ENCODE measurements at regions not wholly inside any gene's neighbourhood (a gene's known extent, or its start where the extent isn't known, plus 50 kb on each side); places are given as distances from the start of the nearest gene placed in this dataset.

DNA sequence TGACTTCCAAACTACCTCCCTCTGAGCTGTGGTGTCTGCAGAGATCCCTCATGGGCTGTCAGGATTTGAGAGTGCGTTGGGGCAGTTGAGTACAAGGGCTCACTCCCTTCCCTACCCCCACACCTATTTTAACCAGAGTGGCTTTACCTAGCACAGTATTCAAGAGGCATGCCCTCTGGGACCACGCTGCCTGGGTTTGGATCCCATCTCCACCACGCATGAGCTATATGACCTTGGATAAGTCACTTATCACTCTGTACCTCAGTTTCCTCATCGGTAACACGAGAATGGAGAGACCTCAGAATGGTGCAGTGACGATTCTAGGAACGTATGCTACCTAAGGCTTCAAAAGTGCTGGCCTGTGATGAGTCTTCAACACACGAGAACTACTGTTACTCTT, 147.3 kb upstream of the WNT4 start:
- WGBS (ENCODE audit: insufficient coverage): 91% methylated on average over 7 of the region's 8 CpGs
- peaks cover 1% of the 10 kb centered on the region for H3K9me3 ChIP-seq (ENCODE audit: control insufficient read depth, insufficient read depth, low read length)
- no peaks in the 10 kb centered on the region for H3K36me3 ChIP-seq (ENCODE audit: control insufficient read depth, insufficient read depth, low read length)
- H3K4me3 ChIP-seq (ENCODE audit: low read depth, low read length): no peak overlapping the region
- no peaks in the 10 kb centered on the region for H3K27me3 ChIP-seq (ENCODE audit: control insufficient read depth, insufficient read depth, low read length)
- H3K4me1 ChIP-seq (ENCODE audit: control insufficient read depth, insufficient read depth, low read length): peaks cover 8% of the 10 kb centered on the region
- no peak for DNase-seq (ENCODE audit: low read depth in 4 of 6, low spot score in 6 of 6)
- H3K27ac ChIP-seq (ENCODE audit: low read depth, low read length): no peak overlapping the region

- H3K27ac ChIP-seq (ENCODE audit: low read depth, low read length): no peak overlapping the region
These were observed 147.7 kb upstream of the WNT4 start for GRCh38 chr1:22290611-22291010.

DNA sequence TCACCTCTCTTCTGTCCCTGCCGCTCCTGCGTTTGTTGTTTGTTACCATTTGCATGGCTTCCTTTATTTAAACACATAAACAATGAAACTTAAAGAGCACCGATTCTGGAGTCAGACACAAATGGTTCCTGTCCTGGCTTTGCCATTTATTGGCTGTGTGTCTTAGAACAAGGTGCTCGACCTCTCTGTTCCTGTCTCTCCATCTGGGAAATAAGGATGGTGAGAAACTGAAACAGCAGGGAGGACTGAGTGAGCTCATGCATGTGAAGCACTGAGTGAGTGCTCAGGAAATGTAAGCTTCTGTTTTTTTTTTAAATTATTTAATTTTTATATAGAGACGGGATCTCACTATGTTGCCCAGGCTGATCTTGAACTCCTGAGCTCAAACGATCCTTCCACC, 148.2 kb upstream of the WNT4 start:
- H3K36me3 ChIP-seq (ENCODE audit: control insufficient read depth, insufficient read depth, low read length): no peaks in the 10 kb centered on the region
- 86% methylated on average over 1 of the region's 6 CpGs for WGBS (ENCODE audit: insufficient coverage)
- no peak overlapping the region for H3K27ac ChIP-seq (ENCODE audit: low read depth, low read length)
- no peak for DNase-seq (ENCODE audit: low read depth in 4 of 6, low spot score in 6 of 6)
- H3K4me3 ChIP-seq (ENCODE audit: low read depth, low read length): no peak overlapping the region
- peaks cover 8% of the 10 kb centered on the region for H3K4me1 ChIP-seq (ENCODE audit: control insufficient read depth, insufficient read depth, low read length)
- H3K9me3 ChIP-seq (ENCODE audit: control insufficient read depth, insufficient read depth, low read length): peaks cover 1% of the 10 kb centered on the region
- H3K27me3 ChIP-seq (ENCODE audit: control insufficient read depth, insufficient read depth, low read length): no peaks in the 10 kb centered on the region

More at GRCh38 chr1:22290611-22291010, 147.7 kb upstream of the WNT4 start:
- no peaks in the 10 kb centered on the region for H3K27me3 ChIP-seq (ENCODE audit: control insufficient read depth, insufficient read depth, low read length)
- H3K36me3 ChIP-seq (ENCODE audit: control insufficient read depth, insufficient read depth, low read length): no peaks in the 10 kb centered on the region
- H3K9me3 ChIP-seq (ENCODE audit: control insufficient read depth, insufficient read depth, low read length): peaks cover 1% of the 10 kb centered on the region
- H3K4me1 ChIP-seq (ENCODE audit: control insufficient read depth, insufficient read depth, low read length): peaks cover 8% of the 10 kb centered on the region
- DNase-seq (ENCODE audit: low read depth in 4 of 6, low spot score in 6 of 6): no peak
- H3K4me3 ChIP-seq (ENCODE audit: low read depth, low read length): no peak overlapping the region
- WGBS (ENCODE audit: insufficient coverage): 88% methylated on average over 7 of the region's 9 CpGs

DNA sequence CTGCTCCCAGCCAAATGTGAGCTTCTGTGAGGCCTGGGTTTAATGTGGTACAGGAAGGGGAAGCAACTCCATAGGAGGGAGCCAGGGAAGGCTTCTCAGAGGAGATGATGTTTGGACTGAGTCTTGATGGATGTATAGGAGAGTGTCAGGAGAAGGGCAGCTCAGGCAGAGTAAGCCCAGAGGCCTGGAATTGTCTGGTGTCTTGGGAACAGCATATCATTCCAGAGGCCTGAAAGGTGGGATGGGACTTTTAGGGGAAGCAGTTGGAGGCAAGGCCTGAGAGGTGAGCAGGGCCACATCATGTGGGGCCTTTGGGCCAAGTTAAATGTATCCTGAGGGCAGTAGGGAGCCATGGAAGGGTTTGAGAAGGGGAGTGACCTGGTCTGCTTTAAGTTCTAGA, 148.6 kb upstream of the WNT4 start:
- DNase-seq (ENCODE audit: low read depth in 4 of 6, low spot score in 6 of 6): no peak
- Histone ChIP-seq H3K27ac (ENCODE audit: low read depth, low read length) (peak overlapping the region; percentile 70), H3K9me3 (ENCODE audit: control insufficient read depth, insufficient read depth, low read length) (peaks cover 1% of the 10 kb centered on the region), H3K4me1 (ENCODE audit: control insufficient read depth, insufficient read depth, low read length) (peaks cover 8% of the 10 kb centered on the region), H3K36me3 (ENCODE audit: control insufficient read depth, insufficient read depth, low read length) (no peaks in the 10 kb centered on the region), H3K4me3 (ENCODE audit: low read depth, low read length) (no peak overlapping the region), H3K27me3 (ENCODE audit: control insufficient read depth, insufficient read depth, low read length) (no peaks in the 10 kb centered on the region)

DNA sequence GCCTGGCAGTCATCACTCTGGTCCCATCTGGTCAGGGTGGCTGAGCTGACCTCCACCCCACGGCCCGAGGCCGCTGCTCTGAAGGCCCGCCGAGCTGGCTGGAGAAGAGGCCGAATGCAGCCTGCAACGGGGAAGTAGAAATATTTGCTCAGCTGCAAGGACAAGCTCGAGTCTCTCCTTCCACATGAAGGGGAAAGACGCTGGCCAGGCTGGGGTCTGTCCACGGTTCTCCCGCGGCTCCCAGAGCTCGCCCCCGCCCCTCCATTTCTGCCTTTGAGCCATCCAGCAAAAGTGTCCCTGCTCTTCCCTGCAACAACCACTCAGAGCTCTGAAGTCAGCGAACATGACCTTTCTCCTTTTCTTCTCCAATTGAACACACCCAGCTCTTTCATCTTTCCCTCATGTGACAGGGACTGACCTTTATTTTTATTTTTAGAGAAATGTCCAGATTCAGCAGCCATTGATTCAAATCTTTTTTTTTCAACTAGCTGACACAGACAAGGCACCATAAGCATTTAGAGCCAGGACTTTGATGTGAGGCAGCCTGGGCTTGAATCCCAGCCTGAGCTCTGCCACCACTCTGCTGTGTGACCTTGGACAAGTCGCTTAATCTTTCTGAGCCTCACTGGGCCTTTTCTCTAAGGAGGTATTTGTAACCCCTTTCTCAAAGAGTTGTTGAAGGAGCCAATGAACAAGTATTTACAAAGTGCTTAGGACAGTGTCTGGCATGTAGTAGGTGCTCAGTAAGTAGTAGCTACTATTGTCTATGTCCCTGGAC, 149.3 kb upstream of the WNT4 start:
- H3K27ac ChIP-seq (ENCODE audit: low read depth, low read length): peak overlapping the region; percentile 70
- H3K27me3 ChIP-seq (ENCODE audit: control insufficient read depth, insufficient read depth, low read length): no peaks in the 10 kb centered on the region
- peaks cover 1% of the 10 kb centered on the region for H3K9me3 ChIP-seq (ENCODE audit: control insufficient read depth, insufficient read depth, low read length)
- no peaks in the 10 kb centered on the region for H3K36me3 ChIP-seq (ENCODE audit: control insufficient read depth, insufficient read depth, low read length)
- no peak overlapping the region for H3K4me3 ChIP-seq (ENCODE audit: low read depth, low read length)
- DNase-seq (ENCODE audit: low read depth in 4 of 6, low spot score in 6 of 6): peak in 1 of 6 donors; percentile 49
- WGBS (ENCODE audit: insufficient coverage): 41% methylated on average over 13 of the region's 16 CpGs
- H3K4me1 ChIP-seq (ENCODE audit: control insufficient read depth, insufficient read depth, low read length): peaks cover 14% of the 10 kb centered on the region

GRCh38 chr1:22295396-22295795, 152.5 kb upstream of the WNT4 start:
- peaks cover 9% of the 10 kb centered on the region for H3K4me1 ChIP-seq (ENCODE audit: control insufficient read depth, insufficient read depth, low read length)
- no peaks in the 10 kb centered on the region for H3K27me3 ChIP-seq (ENCODE audit: control insufficient read depth, insufficient read depth, low read length)
- WGBS (ENCODE audit: insufficient coverage): no CpG with 5 or more reads among the region's 2 CpGs
- DNase-seq (ENCODE audit: low read depth in 4 of 6, low spot score in 6 of 6): no peak
- no peaks in the 10 kb centered on the region for H3K36me3 ChIP-seq (ENCODE audit: control insufficient read depth, insufficient read depth, low read length)
- H3K9me3 ChIP-seq (ENCODE audit: control insufficient read depth, insufficient read depth, low read length): no peaks in the 10 kb centered on the region
- H3K27ac ChIP-seq (ENCODE audit: low read depth, low read length): no peak overlapping the region
- H3K4me3 ChIP-seq (ENCODE audit: low read depth, low read length): no peak overlapping the region

DNA sequence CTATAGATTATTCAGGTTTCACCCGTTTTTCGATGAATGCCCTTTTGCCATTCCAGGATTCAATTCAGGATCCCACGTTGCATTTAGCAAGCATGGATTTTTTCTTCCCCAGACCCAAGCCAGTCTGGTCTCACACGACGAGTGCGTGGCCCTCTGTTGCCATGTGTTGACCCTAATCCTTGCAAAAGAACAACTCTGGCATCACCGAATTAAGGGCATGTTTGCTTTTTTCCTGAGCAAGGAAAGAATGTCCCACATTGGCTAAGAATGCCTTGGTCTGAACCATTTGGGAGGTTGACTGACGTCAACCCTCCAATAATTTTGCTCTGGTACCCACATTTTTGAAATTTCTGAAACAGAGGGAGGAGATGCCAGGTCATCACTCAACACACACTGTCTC, 153.0 kb upstream of the WNT4 start:
- DNase-seq (ENCODE audit: low read depth in 4 of 6, low spot score in 6 of 6): no peak

GRCh38 chr1:22296701-22297591, 154.0 kb upstream of the WNT4 start:
- Histone ChIP-seq H3K4me1 (ENCODE audit: control insufficient read depth, insufficient read depth, low read length) (peaks cover 9% of the 10 kb centered on the region), H3K36me3 (ENCODE audit: control insufficient read depth, insufficient read depth, low read length) (no peaks in the 10 kb centered on the region), H3K27me3 (ENCODE audit: control insufficient read depth, insufficient read depth, low read length) (no peaks in the 10 kb centered on the region), H3K9me3 (ENCODE audit: control insufficient read depth, insufficient read depth, low read length) (no peaks in the 10 kb centered on the region), H3K27ac (ENCODE audit: low read depth, low read length) (no peak overlapping the region), H3K4me3 (ENCODE audit: low read depth, low read length) (no peak overlapping the region)
- 64% methylated on average over 7 of the region's 14 CpGs for WGBS (ENCODE audit: insufficient coverage)
- no peak for DNase-seq (ENCODE audit: low read depth in 4 of 6, low spot score in 6 of 6)

More for the DNA sequence above, 153.0 kb upstream of the WNT4 start:
- H3K27ac ChIP-seq (ENCODE audit: low read depth, low read length): no peak overlapping the region
- peaks cover 9% of the 10 kb centered on the region for H3K4me1 ChIP-seq (ENCODE audit: control insufficient read depth, insufficient read depth, low read length)
- no peaks in the 10 kb centered on the region for H3K27me3 ChIP-seq (ENCODE audit: control insufficient read depth, insufficient read depth, low read length)
- no peaks in the 10 kb centered on the region for H3K9me3 ChIP-seq (ENCODE audit: control insufficient read depth, insufficient read depth, low read length)
- H3K36me3 ChIP-seq (ENCODE audit: control insufficient read depth, insufficient read depth, low read length): no peaks in the 10 kb centered on the region
- no peak overlapping the region for H3K4me3 ChIP-seq (ENCODE audit: low read depth, low read length)
- 71% methylated on average over 7 of the region's 8 CpGs for WGBS (ENCODE audit: insufficient coverage)

- peaks cover 9% of the 10 kb centered on the region for H3K4me1 ChIP-seq (ENCODE audit: control insufficient read depth, insufficient read depth, low read length)
- no peak overlapping the region for H3K27ac ChIP-seq (ENCODE audit: low read depth, low read length)
- WGBS (ENCODE audit: insufficient coverage): 50% methylated on average over 1 of the region's 1 CpG
These were observed 153.7 kb upstream of the ZBTB40 start for GRCh38 chr1:22297999-22298398.

DNA sequence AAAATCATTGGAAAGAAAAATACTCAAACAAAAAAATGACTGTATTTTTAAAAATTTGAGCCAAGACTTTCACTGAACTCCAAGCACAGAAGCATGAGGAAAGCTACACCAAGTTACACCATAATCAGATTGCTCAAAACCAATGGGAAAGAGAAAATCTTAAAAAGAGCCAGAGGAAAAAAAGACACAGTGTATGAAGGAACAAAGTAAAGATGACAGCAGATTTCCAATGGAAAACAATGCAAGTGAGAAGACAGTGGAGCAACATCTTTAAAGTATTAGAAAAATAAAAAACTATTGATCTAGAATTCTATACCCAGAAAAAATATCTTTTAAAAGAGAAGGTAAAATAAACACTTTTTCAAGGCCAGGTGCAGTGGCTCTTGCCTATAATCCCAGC, 147.8 kb upstream of the ZBTB40 start:
- no peak for DNase-seq (ENCODE audit: low read depth in 4 of 6, low spot score in 6 of 6)
- no peaks in the 10 kb centered on the region for H3K27me3 ChIP-seq (ENCODE audit: control insufficient read depth, insufficient read depth, low read length)
- no peaks in the 10 kb centered on the region for H3K4me1 ChIP-seq (ENCODE audit: control insufficient read depth, insufficient read depth, low read length)
- peaks cover 2% of the 10 kb centered on the region for H3K9me3 ChIP-seq (ENCODE audit: control insufficient read depth, insufficient read depth, low read length)
- H3K27ac ChIP-seq (ENCODE audit: low read depth, low read length): no peak overlapping the region
- no peaks in the 10 kb centered on the region for H3K36me3 ChIP-seq (ENCODE audit: control insufficient read depth, insufficient read depth, low read length)
- no peak overlapping the region for H3K4me3 ChIP-seq (ENCODE audit: low read depth, low read length)

More at GRCh38 chr1:22297999-22298398, 153.7 kb upstream of the ZBTB40 start:
- Histone ChIP-seq H3K4me3 (ENCODE audit: low read depth, low read length) (no peak overlapping the region), H3K27me3 (ENCODE audit: control insufficient read depth, insufficient read depth, low read length) (no peaks in the 10 kb centered on the region), H3K9me3 (ENCODE audit: control insufficient read depth, insufficient read depth, low read length) (no peaks in the 10 kb centered on the region), H3K36me3 (ENCODE audit: control insufficient read depth, insufficient read depth, low read length) (no peaks in the 10 kb centered on the region)
- DNase-seq (ENCODE audit: low read depth in 4 of 6, low spot score in 6 of 6): no peak
